ENCODE measurements at regions not wholly inside any gene's neighbourhood (a gene's known extent, or its start where the extent isn't known, plus 50 kb on each side); places are given as distances from the start of the nearest gene placed in this dataset.

- no peaks in the 10 kb centered on the region for H3K27me3 Mint-ChIP-seq (ENCODE audit: unreplicated experiment)
- H3K4me1 Mint-ChIP-seq (ENCODE audit: low read depth, unreplicated experiment): peaks cover 9% of the 10 kb centered on the region
- no peak overlapping the region for H3K27ac Mint-ChIP-seq (ENCODE audit: unreplicated experiment)
- no peak for DNase-seq
- TF ChIP-seq CTCF (IDR thresholded peaks at IDR 0.05; ENCODE audit: partially characterized antibody, unreplicated experiment): no peak
- no peak overlapping the region for H3K4me3 Mint-ChIP-seq (ENCODE audit: unreplicated experiment)
- H3K36me3 Mint-ChIP-seq (ENCODE audit: unreplicated experiment): no peaks in the 10 kb centered on the region
- no peaks in the 10 kb centered on the region for H3K9me3 Mint-ChIP-seq (ENCODE audit: unreplicated experiment)
These were observed 552.0 kb downstream of the C6orf118 start for GRCh38 chr6:164757451-164757850.

- Mint-ChIP-seq H3K27me3 (ENCODE audit: unreplicated experiment) (no peaks in the 10 kb centered on the region), H3K4me1 (ENCODE audit: low read depth, unreplicated experiment) (peaks cover 9% of the 10 kb centered on the region), H3K27ac (ENCODE audit: unreplicated experiment) (no peak overlapping the region), H3K36me3 (ENCODE audit: unreplicated experiment) (no peaks in the 10 kb centered on the region), H3K9me3 (ENCODE audit: unreplicated experiment) (no peaks in the 10 kb centered on the region), H3K4me3 (ENCODE audit: unreplicated experiment) (no peak overlapping the region)
- no peak for DNase-seq
- no peak for TF ChIP-seq CTCF (IDR thresholded peaks at IDR 0.05; ENCODE audit: partially characterized antibody, unreplicated experiment)
These were observed 552.7 kb downstream of the C6orf118 start for GRCh38 chr6:164756723-164757122.

GRCh38 chr6:164756142-164756541, 553.3 kb downstream of the C6orf118 start:
- H3K27me3 Mint-ChIP-seq (ENCODE audit: unreplicated experiment): no peaks in the 10 kb centered on the region
- H3K9me3 Mint-ChIP-seq (ENCODE audit: unreplicated experiment): no peaks in the 10 kb centered on the region
- no peak for DNase-seq
- no peak overlapping the region for H3K27ac Mint-ChIP-seq (ENCODE audit: unreplicated experiment)
- no peak overlapping the region for H3K4me3 Mint-ChIP-seq (ENCODE audit: unreplicated experiment)
- TF ChIP-seq CTCF (IDR thresholded peaks at IDR 0.05; ENCODE audit: partially characterized antibody, unreplicated experiment): no peak
- no peaks in the 10 kb centered on the region for H3K36me3 Mint-ChIP-seq (ENCODE audit: unreplicated experiment)
- peaks cover 9% of the 10 kb centered on the region for H3K4me1 Mint-ChIP-seq (ENCODE audit: low read depth, unreplicated experiment)

- no peaks in the 10 kb centered on the region for H3K9me3 Mint-ChIP-seq (ENCODE audit: unreplicated experiment)
- no peak overlapping the region for H3K4me3 Mint-ChIP-seq (ENCODE audit: unreplicated experiment)
- no peak overlapping the region for H3K27ac Mint-ChIP-seq (ENCODE audit: unreplicated experiment)
- H3K27me3 Mint-ChIP-seq (ENCODE audit: unreplicated experiment): peaks cover 2% of the 10 kb centered on the region
- TF ChIP-seq CTCF (IDR thresholded peaks at IDR 0.05; ENCODE audit: partially characterized antibody, unreplicated experiment): no peak
- peaks cover 9% of the 10 kb centered on the region for H3K4me1 Mint-ChIP-seq (ENCODE audit: low read depth, unreplicated experiment)
- no peak for DNase-seq
- no peaks in the 10 kb centered on the region for H3K36me3 Mint-ChIP-seq (ENCODE audit: unreplicated experiment)
These were observed 555.9 kb downstream of the C6orf118 start for GRCh38 chr6:164753517-164753916.

- H3K4me1 Mint-ChIP-seq (ENCODE audit: low read depth, unreplicated experiment): peaks cover 4% of the 10 kb centered on the region
- no peaks in the 10 kb centered on the region for H3K9me3 Mint-ChIP-seq (ENCODE audit: unreplicated experiment)
- H3K27ac Mint-ChIP-seq (ENCODE audit: unreplicated experiment): no peak overlapping the region
- no peak for TF ChIP-seq CTCF (IDR thresholded peaks at IDR 0.05; ENCODE audit: partially characterized antibody, unreplicated experiment)
- H3K27me3 Mint-ChIP-seq (ENCODE audit: unreplicated experiment): peaks cover 2% of the 10 kb centered on the region
- no peak overlapping the region for H3K4me3 Mint-ChIP-seq (ENCODE audit: unreplicated experiment)
- no peak for DNase-seq
- H3K36me3 Mint-ChIP-seq (ENCODE audit: unreplicated experiment): no peaks in the 10 kb centered on the region
These were observed 558.0 kb downstream of the C6orf118 start for GRCh38 chr6:164751395-164751794.
